ENCODE measurements at regions not wholly inside any gene's neighbourhood (a gene's known extent, or its start where the extent isn't known, plus 50 kb on each side); places are given as distances from the start of the nearest gene placed in this dataset.

DNA sequence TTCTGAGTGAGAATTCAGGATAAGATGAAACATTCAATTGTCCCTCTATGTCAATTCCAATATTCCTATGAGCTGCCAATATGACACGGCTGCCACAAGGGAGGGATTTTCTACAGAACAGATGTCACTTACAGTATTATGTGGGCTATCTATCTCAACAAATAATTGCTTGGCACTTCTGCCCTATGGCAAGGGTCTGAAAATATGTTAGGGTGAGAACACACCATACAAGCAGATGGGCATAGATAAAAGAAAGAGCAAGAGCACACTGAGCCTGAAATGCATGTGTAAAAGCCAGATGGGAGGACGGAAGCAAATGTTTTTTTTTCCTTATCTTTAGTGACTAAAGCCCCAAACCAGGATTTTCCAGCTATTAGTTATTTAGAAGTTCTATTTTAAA, 70.1 kb upstream of the TFEC start:
- intact Hi-C loops (cut with DNase I, micrococcal nuclease) = no loop called here
- no peaks in the 10 kb centered on the region for H3K36me3 Mint-ChIP-seq (ENCODE audit: low read depth)
- CTCF ChIA-PET = no interaction called here

DNA sequence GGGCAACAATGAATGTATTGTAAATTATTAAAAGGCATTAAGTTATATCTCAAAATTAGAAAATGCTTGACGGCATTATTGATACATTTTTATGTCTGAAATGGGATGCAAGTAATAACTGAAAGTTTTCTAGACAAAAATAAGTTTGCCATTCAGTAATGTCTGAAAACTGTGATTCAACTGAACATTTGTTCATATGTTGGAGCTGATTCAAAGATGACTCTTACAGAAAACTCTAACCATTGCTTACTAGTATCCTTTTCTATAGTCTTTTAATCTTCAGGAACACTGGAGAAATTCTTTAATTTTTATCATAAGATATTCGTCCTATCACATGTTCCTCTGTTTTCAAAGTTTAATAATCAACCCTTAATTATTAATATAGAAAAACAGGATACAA, 71.1 kb upstream of the TFEC start:
- no peak overlapping the region for H3K4me3 Mint-ChIP-seq

More for the DNA sequence above, 70.1 kb upstream of the TFEC start:
- Mint-ChIP-seq H3K27ac (no peak overlapping the region), H3K4me1 (ENCODE audit: low read depth) (no peaks in the 10 kb centered on the region), H3K4me3 (no peak overlapping the region), H3K9me3 (no peaks in the 10 kb centered on the region), H3K27me3 (peaks cover 10% of the 10 kb centered on the region)
- POLR2A ChIA-PET = no interaction called here
- H3K9me3 ChIP-seq (ENCODE audit: control insufficient read depth in 1 of 2, insufficient read depth in 1 of 2, low read length in 2 of 2) = no peaks in the 10 kb centered on the region
- DNase-seq (no peak), ATAC-seq (ENCODE audit: poor library complexity) (no peak)
- peaks cover 0 to 2% of the 10 kb centered on the region in 2 experiments for H3K27me3 ChIP-seq (ENCODE audit: control insufficient read depth in 1 of 2, insufficient read depth in 2 of 2, low read length in 2 of 2)
- no peaks in the 10 kb centered on the region for H3K36me3 ChIP-seq (ENCODE audit: insufficient read depth, low read length)
- no peak overlapping the region for H3K27ac ChIP-seq (ENCODE audit: low read depth in 1 of 2, low read length in 2 of 2)
- TF ChIP-seq, protein P1, sequence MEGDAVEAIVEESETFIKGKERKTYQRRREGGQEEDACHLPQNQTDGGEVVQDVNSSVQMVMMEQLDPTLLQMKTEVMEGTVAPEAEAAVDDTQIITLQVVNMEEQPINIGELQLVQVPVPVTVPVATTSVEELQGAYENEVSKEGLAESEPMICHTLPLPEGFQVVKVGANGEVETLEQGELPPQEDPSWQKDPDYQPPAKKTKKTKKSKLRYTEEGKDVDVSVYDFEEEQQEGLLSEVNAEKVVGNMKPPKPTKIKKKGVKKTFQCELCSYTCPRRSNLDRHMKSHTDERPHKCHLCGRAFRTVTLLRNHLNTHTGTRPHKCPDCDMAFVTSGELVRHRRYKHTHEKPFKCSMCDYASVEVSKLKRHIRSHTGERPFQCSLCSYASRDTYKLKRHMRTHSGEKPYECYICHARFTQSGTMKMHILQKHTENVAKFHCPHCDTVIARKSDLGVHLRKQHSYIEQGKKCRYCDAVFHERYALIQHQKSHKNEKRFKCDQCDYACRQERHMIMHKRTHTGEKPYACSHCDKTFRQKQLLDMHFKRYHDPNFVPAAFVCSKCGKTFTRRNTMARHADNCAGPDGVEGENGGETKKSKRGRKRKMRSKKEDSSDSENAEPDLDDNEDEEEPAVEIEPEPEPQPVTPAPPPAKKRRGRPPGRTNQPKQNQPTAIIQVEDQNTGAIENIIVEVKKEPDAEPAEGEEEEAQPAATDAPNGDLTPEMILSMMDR (IDR thresholded peaks at IDR 0.05) = no peak
- H3K4me3 ChIP-seq (ENCODE audit: low read length) = no peak overlapping the region
- no peaks in the 10 kb centered on the region for H3K4me1 ChIP-seq (ENCODE audit: insufficient read depth, low read length)

GRCh38 chr7:116111475-116111874, 80.9 kb upstream of the TFEC start:
- H3K4me3 ChIP-seq (ENCODE audit: low read length) = no peak overlapping the region
- H3K36me3 Mint-ChIP-seq (ENCODE audit: low read depth) = no peaks in the 10 kb centered on the region
- DNase-seq = no peak
- H3K4me3 Mint-ChIP-seq = no peak overlapping the region
- H3K27ac ChIP-seq (ENCODE audit: low read depth in 1 of 2, low read length in 2 of 2) = no peak overlapping the region
- no peaks in the 10 kb centered on the region for H3K27me3 ChIP-seq (ENCODE audit: control insufficient read depth in 1 of 2, insufficient read depth in 2 of 2, low read length in 2 of 2)
- ChIA-PET CTCF (no interaction called here), POLR2A (no interaction called here)
- no peaks in the 10 kb centered on the region for H3K4me1 ChIP-seq (ENCODE audit: insufficient read depth, low read length)
- ATAC-seq (ENCODE audit: poor library complexity) = no peak
- H3K4me1 Mint-ChIP-seq (ENCODE audit: low read depth) = no peaks in the 10 kb centered on the region
- no peaks in the 10 kb centered on the region for H3K9me3 ChIP-seq (ENCODE audit: control insufficient read depth in 1 of 2, insufficient read depth in 1 of 2, low read length in 2 of 2)
- H3K27ac Mint-ChIP-seq = no peak overlapping the region
- intact Hi-C loops (cut with DNase I, micrococcal nuclease) = no loop called here
- H3K27me3 Mint-ChIP-seq = peaks cover 10% of the 10 kb centered on the region
- TF ChIP-seq, protein P1 (IDR thresholded peaks at IDR 0.05) = no peak
- no peaks in the 10 kb centered on the region for H3K36me3 ChIP-seq (ENCODE audit: insufficient read depth, low read length)
- H3K9me3 Mint-ChIP-seq = no peaks in the 10 kb centered on the region

More for the DNA sequence above, 71.1 kb upstream of the TFEC start:
- Histone ChIP-seq H3K9me3 (ENCODE audit: control insufficient read depth in 1 of 2, insufficient read depth in 1 of 2, low read length in 2 of 2) (no peaks in the 10 kb centered on the region), H3K4me3 (ENCODE audit: low read length) (no peak overlapping the region), H3K4me1 (ENCODE audit: insufficient read depth, low read length) (no peaks in the 10 kb centered on the region), H3K27me3 (ENCODE audit: control insufficient read depth in 1 of 2, insufficient read depth in 2 of 2, low read length in 2 of 2) (peaks cover 0 to 2% of the 10 kb centered on the region in 2 experiments), H3K27ac (ENCODE audit: low read depth in 1 of 2, low read length in 2 of 2) (no peak overlapping the region), H3K36me3 (ENCODE audit: insufficient read depth, low read length) (no peaks in the 10 kb centered on the region)
- DNase-seq = no peak
- Mint-ChIP-seq H3K27ac (no peak overlapping the region), H3K27me3 (peaks cover 10% of the 10 kb centered on the region), H3K9me3 (no peaks in the 10 kb centered on the region), H3K36me3 (ENCODE audit: low read depth) (no peaks in the 10 kb centered on the region), H3K4me1 (ENCODE audit: low read depth) (no peaks in the 10 kb centered on the region)
- TF ChIP-seq, protein P1 (IDR thresholded peaks at IDR 0.05) = no peak
- intact Hi-C loops (cut with DNase I, micrococcal nuclease) = no loop called here
- ChIA-PET POLR2A (no interaction called here), CTCF (no interaction called here)
- ATAC-seq (ENCODE audit: poor library complexity) = no peak
